ENCODE measurements at regions not wholly inside any gene's neighbourhood (a gene's known extent, or its start where the extent isn't known, plus 50 kb on each side); places are given as distances from the start of the nearest gene placed in this dataset.

DNA sequence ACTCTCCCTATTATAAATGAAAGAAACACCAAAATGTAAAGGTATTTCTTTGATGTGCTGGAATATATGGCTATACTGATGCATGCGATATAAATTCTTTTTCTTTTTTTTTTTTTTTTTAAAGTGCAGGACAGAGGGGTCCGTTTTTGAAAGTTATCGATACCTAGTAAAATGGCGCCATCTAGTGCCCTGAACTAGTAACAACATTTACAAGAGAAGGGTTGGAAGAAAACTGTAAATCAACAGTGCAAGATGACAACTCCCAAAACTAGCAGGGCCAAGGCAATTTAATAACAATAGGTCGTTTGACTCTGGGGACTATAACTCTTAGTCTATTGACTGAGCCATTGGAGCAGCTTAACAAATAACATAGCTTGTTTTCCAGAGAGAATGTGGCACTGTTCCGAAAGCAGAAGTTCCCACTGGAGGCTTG lies 137.7 kb downstream of the SPTSSA start:
- peak; percentile 38 to 55 (median 48) for DNase-seq
- Histone ChIP-seq H3K27ac (ENCODE audit: insufficient read depth in 1 of 2, low read depth in 1 of 2, low read length in 2 of 2, poor library complexity in 1 of 2, severe bottlenecking in 2 of 2) (no peak overlapping the region), H3K27me3 (replicated peaks in 2 of 5; ENCODE audit: control insufficient read depth in 4 of 5, insufficient read depth in 5 of 5, low read length in 4 of 5) (no peaks in the 10 kb centered on the region), H3K4me1 (ENCODE audit: control extremely low read depth in 1 of 4, control insufficient read depth in 4 of 4, insufficient read depth in 4 of 4, low read length in 3 of 4) (no peaks in the 10 kb centered on the region), H3K9me3 (ENCODE audit: control extremely low read depth in 1 of 5, control insufficient read depth in 4 of 5, insufficient read depth in 2 of 5, low read depth in 1 of 5, low read length in 4 of 5) (peaks cover 0 to 7% (median 0%) of the 10 kb centered on the region in 5 experiments), H3K36me3 (ENCODE audit: control insufficient read depth in 4 of 4, insufficient read depth in 4 of 4, low read length in 3 of 4) (no peaks in the 10 kb centered on the region), H3K4me3 (ENCODE audit: control insufficient read depth in 1 of 7, extremely low read depth in 1 of 7, insufficient read depth in 4 of 7, low read depth in 2 of 7, low read length in 6 of 7) (no peak overlapping the region)
- ChIA-PET POLR2A (interaction anchor here (0.6 kb wide), 1 partner anchor 169 kb away, joined by 5 read pairs; no protein-coding TSS in a partner anchor), CTCF (interaction anchor here (0.8 to 1.8 kb wide), 8 partner anchors 7 to 1749 kb away, joined by 3 to 8 read pairs (median 4); no protein-coding TSS in a partner anchor)
- WGBS (ENCODE audit: insufficient coverage): 0% methylated on average over 3 of the region's 6 CpGs

- CTCF ChIA-PET: interaction anchor here (0.6 to 1.7 kb wide), 10 partner anchors 9 to 488 kb away, joined by 3 to 10 read pairs (median 4); no protein-coding TSS in a partner anchor
- POLR2A ChIA-PET: no interaction called here
- Histone ChIP-seq H3K36me3 (ENCODE audit: control insufficient read depth in 4 of 4, insufficient read depth in 4 of 4, low read length in 3 of 4) (no peaks in the 10 kb centered on the region), H3K4me3 (ENCODE audit: control insufficient read depth in 1 of 7, extremely low read depth in 1 of 7, insufficient read depth in 4 of 7, low read depth in 2 of 7, low read length in 6 of 7) (no peak overlapping the region), H3K27ac (ENCODE audit: insufficient read depth in 1 of 2, low read depth in 1 of 2, low read length in 2 of 2, poor library complexity in 1 of 2, severe bottlenecking in 2 of 2) (no peak overlapping the region), H3K4me1 (ENCODE audit: control extremely low read depth in 1 of 4, control insufficient read depth in 4 of 4, insufficient read depth in 4 of 4, low read length in 3 of 4) (no peaks in the 10 kb centered on the region), H3K9me3 (ENCODE audit: control extremely low read depth in 1 of 5, control insufficient read depth in 4 of 5, insufficient read depth in 2 of 5, low read depth in 1 of 5, low read length in 4 of 5) (peaks cover 0 to 7% (median 0%) of the 10 kb centered on the region in 5 experiments), H3K27me3 (replicated peaks in 2 of 5; ENCODE audit: control insufficient read depth in 4 of 5, insufficient read depth in 5 of 5, low read length in 4 of 5) (no peaks in the 10 kb centered on the region)
- 86% methylated on average over 1 of the region's 8 CpGs for WGBS (ENCODE audit: insufficient coverage)
- peak; percentile 56 to 70 (median 62) for DNase-seq
These were observed 139.1 kb downstream of the SPTSSA start for GRCh38 chr14:34322940-34323418.

DNA sequence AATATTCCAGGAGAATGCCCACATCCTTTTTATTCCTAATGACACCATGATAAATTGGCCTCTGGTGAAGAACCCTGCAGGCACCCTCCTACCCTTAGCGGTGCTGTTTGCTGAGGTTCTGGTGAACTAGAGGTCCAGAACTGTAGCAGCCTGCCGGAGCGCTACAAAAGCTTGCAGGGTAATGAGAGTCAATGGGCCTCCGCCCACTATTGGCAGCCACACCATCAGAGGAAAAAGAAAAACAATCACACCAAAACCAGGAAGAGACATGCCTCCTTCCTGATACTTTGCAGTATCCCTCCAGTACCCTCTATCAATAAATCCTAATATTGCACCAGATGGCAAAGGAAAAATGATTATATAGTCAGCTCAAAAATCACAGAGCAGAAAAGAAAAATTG lies 142.9 kb downstream of the SPTSSA start:
- CTCF ChIA-PET: interaction anchor here (1.3 to 2.2 kb wide), 3 partner anchors 11 to 18 kb away, joined by 3 to 7 read pairs (median 3); no protein-coding TSS in a partner anchor
- H3K27ac ChIP-seq (ENCODE audit: insufficient read depth in 1 of 2, low read depth in 1 of 2, low read length in 2 of 2, poor library complexity in 1 of 2, severe bottlenecking in 2 of 2): no peak overlapping the region
- H3K36me3 ChIP-seq (ENCODE audit: control insufficient read depth in 4 of 4, insufficient read depth in 4 of 4, low read length in 3 of 4): no peaks in the 10 kb centered on the region

GRCh38 chr14:34318014-34318413 lies 144.0 kb downstream of the SPTSSA start:
- ChIA-PET POLR2A (no interaction called here), CTCF (interaction anchor here (0.6 to 2.2 kb wide), 2 partner anchors 17 to 146 kb away, joined by 4 to 7 read pairs; no protein-coding TSS in a partner anchor)
- no peaks in the 10 kb centered on the region for H3K27me3 ChIP-seq (replicated peaks in 2 of 5; ENCODE audit: control insufficient read depth in 4 of 5, insufficient read depth in 5 of 5, low read length in 4 of 5)
- H3K9me3 ChIP-seq (ENCODE audit: control extremely low read depth in 1 of 5, control insufficient read depth in 4 of 5, insufficient read depth in 2 of 5, low read depth in 1 of 5, low read length in 4 of 5): peaks cover 0 to 12% (median 0%) of the 10 kb centered on the region in 5 experiments
- H3K4me3 ChIP-seq (ENCODE audit: control insufficient read depth in 1 of 7, extremely low read depth in 1 of 7, insufficient read depth in 4 of 7, low read depth in 2 of 7, low read length in 6 of 7): no peak overlapping the region
- no peak for DNase-seq
- H3K36me3 ChIP-seq (ENCODE audit: control insufficient read depth in 4 of 4, insufficient read depth in 4 of 4, low read length in 3 of 4): no peaks in the 10 kb centered on the region
- no peak overlapping the region for H3K27ac ChIP-seq (ENCODE audit: insufficient read depth in 1 of 2, low read depth in 1 of 2, low read length in 2 of 2, poor library complexity in 1 of 2, severe bottlenecking in 2 of 2)
- no peaks in the 10 kb centered on the region for H3K4me1 ChIP-seq (ENCODE audit: control extremely low read depth in 1 of 4, control insufficient read depth in 4 of 4, insufficient read depth in 4 of 4, low read length in 3 of 4)
- 100% methylated on average over 1 of the region's 2 CpGs for WGBS (ENCODE audit: insufficient coverage)

More for the DNA sequence above, 142.9 kb downstream of the SPTSSA start:
- WGBS (ENCODE audit: insufficient coverage): no CpG with 5 or more reads among the region's 4 CpGs
- peaks cover 0 to 12% (median 0%) of the 10 kb centered on the region in 5 experiments for H3K9me3 ChIP-seq (ENCODE audit: control extremely low read depth in 1 of 5, control insufficient read depth in 4 of 5, insufficient read depth in 2 of 5, low read depth in 1 of 5, low read length in 4 of 5)
- H3K4me1 ChIP-seq (ENCODE audit: control extremely low read depth in 1 of 4, control insufficient read depth in 4 of 4, insufficient read depth in 4 of 4, low read length in 3 of 4): no peaks in the 10 kb centered on the region
- no peak overlapping the region for H3K4me3 ChIP-seq (ENCODE audit: control insufficient read depth in 1 of 7, extremely low read depth in 1 of 7, insufficient read depth in 4 of 7, low read depth in 2 of 7, low read length in 6 of 7)
- no peak for DNase-seq
- H3K27me3 ChIP-seq (replicated peaks in 2 of 5; ENCODE audit: control insufficient read depth in 4 of 5, insufficient read depth in 5 of 5, low read length in 4 of 5): no peaks in the 10 kb centered on the region
- POLR2A ChIA-PET: no interaction called here

GRCh38 chr14:34310724-34311123 lies 151.3 kb downstream of the SPTSSA start:
- H3K27ac ChIP-seq (ENCODE audit: insufficient read depth in 1 of 2, low read depth in 1 of 2, low read length in 2 of 2, poor library complexity in 1 of 2, severe bottlenecking in 2 of 2): no peak overlapping the region
- CTCF ChIA-PET: interaction anchor here (1.4 kb wide), 1 partner anchor 14 kb away, joined by 4 read pairs; no protein-coding TSS in a partner anchor
- peaks cover 0 to 3% (median 0%) of the 10 kb centered on the region in 5 experiments for H3K9me3 ChIP-seq (ENCODE audit: control extremely low read depth in 1 of 5, control insufficient read depth in 4 of 5, insufficient read depth in 2 of 5, low read depth in 1 of 5, low read length in 4 of 5)
- no peaks in the 10 kb centered on the region for H3K27me3 ChIP-seq (replicated peaks in 2 of 5; ENCODE audit: control insufficient read depth in 4 of 5, insufficient read depth in 5 of 5, low read length in 4 of 5)
- 100% methylated on average over 1 of the region's 1 CpG for WGBS (ENCODE audit: insufficient coverage)
- H3K4me3 ChIP-seq (ENCODE audit: control insufficient read depth in 1 of 7, extremely low read depth in 1 of 7, insufficient read depth in 4 of 7, low read depth in 2 of 7, low read length in 6 of 7): no peak overlapping the region
- no peaks in the 10 kb centered on the region for H3K4me1 ChIP-seq (ENCODE audit: control extremely low read depth in 1 of 4, control insufficient read depth in 4 of 4, insufficient read depth in 4 of 4, low read length in 3 of 4)
- no peaks in the 10 kb centered on the region for H3K36me3 ChIP-seq (ENCODE audit: control insufficient read depth in 4 of 4, insufficient read depth in 4 of 4, low read length in 3 of 4)
- POLR2A ChIA-PET: no interaction called here
- DNase-seq: no peak

DNA sequence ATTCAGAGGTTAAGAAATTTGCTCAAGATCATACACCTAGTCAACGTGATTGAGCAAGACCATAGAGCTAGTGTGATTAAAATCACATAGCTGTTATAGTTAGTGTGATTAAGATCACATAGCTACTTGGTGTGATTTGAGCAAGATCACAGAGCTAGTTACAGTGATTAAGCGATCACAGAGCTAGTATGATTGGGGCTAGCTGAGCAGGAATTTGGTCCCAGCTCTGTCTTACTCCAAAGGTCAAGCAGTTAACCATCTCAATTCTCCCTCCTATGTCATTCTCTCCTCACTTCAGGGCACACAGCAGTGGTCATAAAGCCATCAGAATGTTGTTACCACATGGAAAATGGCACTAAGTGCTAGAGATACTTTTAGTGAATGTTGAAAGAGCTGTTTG lies 158.2 kb downstream of the SPTSSA start:
- Histone ChIP-seq H3K4me1 (ENCODE audit: control extremely low read depth in 1 of 4, control insufficient read depth in 4 of 4, insufficient read depth in 4 of 4, low read length in 3 of 4) (no peaks in the 10 kb centered on the region), H3K4me3 (ENCODE audit: control insufficient read depth in 1 of 7, extremely low read depth in 1 of 7, insufficient read depth in 4 of 7, low read depth in 2 of 7, low read length in 6 of 7) (no peak overlapping the region), H3K27ac (ENCODE audit: insufficient read depth in 1 of 2, low read depth in 1 of 2, low read length in 2 of 2, poor library complexity in 1 of 2, severe bottlenecking in 2 of 2) (no peak overlapping the region), H3K36me3 (ENCODE audit: control insufficient read depth in 4 of 4, insufficient read depth in 4 of 4, low read length in 3 of 4) (no peaks in the 10 kb centered on the region), H3K9me3 (ENCODE audit: control extremely low read depth in 1 of 5, control insufficient read depth in 4 of 5, insufficient read depth in 2 of 5, low read depth in 1 of 5, low read length in 4 of 5) (no peaks in the 10 kb centered on the region), H3K27me3 (replicated peaks in 2 of 5; ENCODE audit: control insufficient read depth in 4 of 5, insufficient read depth in 5 of 5, low read length in 4 of 5) (no peaks in the 10 kb centered on the region)
- DNase-seq: no peak
- ChIA-PET CTCF (interaction anchor here (1.0 to 1.3 kb wide), 4 partner anchors 21 to 466 kb away, joined by 3 to 4 read pairs (median 4); no protein-coding TSS in a partner anchor), POLR2A (no interaction called here)
- 83% methylated on average over 1 of the region's 2 CpGs for WGBS (ENCODE audit: insufficient coverage)

- Histone ChIP-seq H3K4me1 (ENCODE audit: control extremely low read depth in 1 of 4, control insufficient read depth in 4 of 4, insufficient read depth in 4 of 4, low read length in 3 of 4) (no peaks in the 10 kb centered on the region), H3K27me3 (replicated peaks in 2 of 5; ENCODE audit: control insufficient read depth in 4 of 5, insufficient read depth in 5 of 5, low read length in 4 of 5) (no peaks in the 10 kb centered on the region), H3K9me3 (ENCODE audit: control extremely low read depth in 1 of 5, control insufficient read depth in 4 of 5, insufficient read depth in 2 of 5, low read depth in 1 of 5, low read length in 4 of 5) (no peaks in the 10 kb centered on the region), H3K4me3 (ENCODE audit: control insufficient read depth in 1 of 7, extremely low read depth in 1 of 7, insufficient read depth in 4 of 7, low read depth in 2 of 7, low read length in 6 of 7) (no peak overlapping the region), H3K27ac (ENCODE audit: insufficient read depth in 1 of 2, low read depth in 1 of 2, low read length in 2 of 2, poor library complexity in 1 of 2, severe bottlenecking in 2 of 2) (no peak overlapping the region), H3K36me3 (ENCODE audit: control insufficient read depth in 4 of 4, insufficient read depth in 4 of 4, low read length in 3 of 4) (no peaks in the 10 kb centered on the region)
- DNase-seq: no peak
- ChIA-PET CTCF (interaction anchor here (2.6 kb wide), 1 partner anchor 16 kb away, joined by 7 read pairs; no protein-coding TSS in a partner anchor), POLR2A (no interaction called here)
- 65% methylated on average over 4 of the region's 6 CpGs for WGBS (ENCODE audit: insufficient coverage)
These were observed 159.4 kb downstream of the SPTSSA start for GRCh38 chr14:34302654-34303053.

All from common myeloid progenitor, CD34-positive (primary cell).